Adrenal gland (tissue), 9 donors: ENCODE measurements at regions not wholly inside any gene's neighbourhood (a gene's known extent, or its start where the extent isn't known, plus 50 kb on each side); places are given as distances from the start of the nearest gene placed in this dataset.

Source experiments
- DNase-seq, 7 donors: peaks; one replicate each; pipeline ENCODE4 v3.0.0-alpha.2; 2019 to 2020
- H3K27ac ChIP-seq, 5 donors: fragments of 200-600 bp; sonication (generic) in 4 of 5; 1 replicate in 3 of 5; 2 replicates in 2 of 5; pipeline versions ENCODE4 v1.5.1 to v1.8.0; 2016 to 2020; ENCODE audit warnings: mild to moderate bottlenecking in 1 of 5
- H3K27me3 ChIP-seq: fragments of 200-600 bp; 2 replicates; pipeline ENCODE4 v1.8.0; 2021
- H3K36me3 ChIP-seq, 2 donors: fragments of 200-600 bp; replicated peaks in 1 of 2; 1 replicate in 1 of 2; 2 replicates in 1 of 2; pipeline versions ENCODE4 v1.5.1 to v1.8.0; 2018 to 2022
- H3K4me1 ChIP-seq, 2 donors: fragments of 200-600 bp; replicated peaks in 1 of 2; 1 replicate in 1 of 2; 2 replicates in 1 of 2; pipeline versions ENCODE4 v1.5.1 to v1.8.0; 2018 to 2021
- H3K4me3 ChIP-seq, 4 donors: fragments of 200-600 bp; sonication (generic) in 3 of 4; one replicate each; pipeline ENCODE4 v1.5.1; 2016 to 2018
- H3K9me3 ChIP-seq, 3 donors: fragments of 200-600 bp; sonication (generic) in 1 of 3; replicated peaks in 1 of 3; 1 replicate in 2 of 3; 2 replicates in 1 of 3; pipeline versions ENCODE4 v1.5.1 to v1.8.0; 2016 to 2021
- POLR2A ChIP-seq, 2 donors: fragments of 450-650 bp; IDR thresholded peaks; one replicate each; pipeline ENCODE4 v1.6.1; 2017; ENCODE audit warnings: antibody characterized with exemption in 2 of 2, mild to moderate bottlenecking in 2 of 2, moderate library complexity in 1 of 2
- WGBS, 4 donors: extraction: QIAGEN DNeasy Blood & Tissue Kit in 2 of 4; methylation state at CpG; one replicate each; pipeline versions ENCODE4 v1.1.5 to v1.1.7; 2013 to 2017; 5-methylcytosine and 5-hydroxymethylcytosine counted together
- intact Hi-C, 2 donors: fragments of 100-400 bp; cut with DNase I; formaldehyde crosslinking; loops; one replicate each; pipeline versions ENCODE4 v1.14.1 to v1.15.0; 2022 to 2023
- TF ChIP-seq, protein P1 (sequence below), 6 experiments: fragments of 450-650 bp in 4 of 6; fragments of 200-600 bp in 2 of 6; sonication (generic) in 1 of 6; IDR thresholded peaks; 1 replicate in 5 of 6; 2 replicates in 1 of 6; pipeline versions ENCODE4 v1.5.1 to v1.8.0; 2016 to 2021; ENCODE audit warnings: antibody characterized with exemption in 6 of 6, mild to moderate bottlenecking in 2 of 6, moderate library complexity in 1 of 6
- donor health status: healthy with polysubstance abuse.
- donor health status: Bipolar disorder and iron deficiency.
- donor health status: DM: yes; HTN: yes; CAD: no.
- donor health status: DM: no; HTN: no; CAD: no.
- donor health status: DM: no; HTN: no; CAD: no.

DNA sequence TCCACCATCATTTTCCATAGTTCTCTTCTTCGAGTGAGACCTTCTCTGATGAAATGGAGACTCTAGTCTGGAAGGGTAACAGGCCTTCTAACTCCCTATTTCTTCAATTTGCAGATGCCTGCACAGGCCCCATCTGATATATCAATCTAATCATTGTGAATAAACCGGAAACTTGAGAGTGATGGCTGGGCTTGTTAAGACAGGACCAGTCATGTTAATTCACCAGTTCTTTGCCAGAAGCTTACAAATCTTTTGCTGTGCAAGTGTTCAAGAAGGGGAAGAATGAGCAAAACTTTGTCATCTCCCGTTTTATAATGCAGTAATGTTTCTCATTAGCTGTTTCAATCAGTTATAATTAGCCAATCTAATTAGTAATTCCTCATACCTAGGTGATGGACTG is 1561.3 kb upstream of the GOT2 start:
- intact Hi-C loops, result no loop called here
- no peaks in the 10 kb centered on the region for H3K27me3 ChIP-seq
- no peaks in the 10 kb centered on the region for H3K9me3 ChIP-seq
- DNase-seq, result no peak
- H3K4me3 ChIP-seq, result no peak overlapping the region
- H3K27ac ChIP-seq, result no peak overlapping the region
- H3K4me1 ChIP-seq, result no peaks in the 10 kb centered on the region
- TF ChIP-seq, protein P1, sequence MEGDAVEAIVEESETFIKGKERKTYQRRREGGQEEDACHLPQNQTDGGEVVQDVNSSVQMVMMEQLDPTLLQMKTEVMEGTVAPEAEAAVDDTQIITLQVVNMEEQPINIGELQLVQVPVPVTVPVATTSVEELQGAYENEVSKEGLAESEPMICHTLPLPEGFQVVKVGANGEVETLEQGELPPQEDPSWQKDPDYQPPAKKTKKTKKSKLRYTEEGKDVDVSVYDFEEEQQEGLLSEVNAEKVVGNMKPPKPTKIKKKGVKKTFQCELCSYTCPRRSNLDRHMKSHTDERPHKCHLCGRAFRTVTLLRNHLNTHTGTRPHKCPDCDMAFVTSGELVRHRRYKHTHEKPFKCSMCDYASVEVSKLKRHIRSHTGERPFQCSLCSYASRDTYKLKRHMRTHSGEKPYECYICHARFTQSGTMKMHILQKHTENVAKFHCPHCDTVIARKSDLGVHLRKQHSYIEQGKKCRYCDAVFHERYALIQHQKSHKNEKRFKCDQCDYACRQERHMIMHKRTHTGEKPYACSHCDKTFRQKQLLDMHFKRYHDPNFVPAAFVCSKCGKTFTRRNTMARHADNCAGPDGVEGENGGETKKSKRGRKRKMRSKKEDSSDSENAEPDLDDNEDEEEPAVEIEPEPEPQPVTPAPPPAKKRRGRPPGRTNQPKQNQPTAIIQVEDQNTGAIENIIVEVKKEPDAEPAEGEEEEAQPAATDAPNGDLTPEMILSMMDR (IDR thresholded peaks at IDR 0.05), result no peak
- TF ChIP-seq POLR2A (IDR thresholded peaks at IDR 0.05), result no peak
- 65 to 73% (median 67%) methylated on average over 3 of the region's 3 CpGs for WGBS, 4 donors
- H3K36me3 ChIP-seq, result no peaks in the 10 kb centered on the region

DNA sequence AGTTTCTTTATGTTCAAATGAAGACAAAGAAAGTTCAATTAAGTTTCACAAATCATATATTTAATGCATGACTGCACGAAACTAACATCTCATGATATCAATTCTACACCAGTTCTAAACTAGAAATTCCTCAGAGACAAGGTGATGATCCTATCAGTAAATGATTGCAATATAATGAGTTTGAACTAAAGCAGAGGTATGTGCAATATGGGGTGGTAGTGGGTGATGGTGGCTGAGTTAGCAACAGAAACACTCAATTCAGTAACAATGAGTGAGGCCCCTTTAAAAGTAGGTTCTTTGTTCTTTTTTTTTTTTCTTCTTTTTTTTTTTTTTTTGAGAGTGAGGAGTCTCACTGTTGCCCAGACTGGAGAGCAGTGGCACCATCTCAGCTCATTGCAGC is 1551.7 kb upstream of the GOT2 start:
- DNase-seq, result no peak
- H3K27ac ChIP-seq, result no peak overlapping the region
- TF ChIP-seq, protein P1 (IDR thresholded peaks at IDR 0.05), result no peak
- no peak for TF ChIP-seq POLR2A (IDR thresholded peaks at IDR 0.05)
- H3K4me3 ChIP-seq, result no peak overlapping the region
- H3K36me3 ChIP-seq, result no peaks in the 10 kb centered on the region
- WGBS, 4 donors, result 45 to 75% (median 66%) methylated on average over 1 of the region's 1 CpG
- no peaks in the 10 kb centered on the region for H3K27me3 ChIP-seq
- no peaks in the 10 kb centered on the region for H3K9me3 ChIP-seq
- no peaks in the 10 kb centered on the region for H3K4me1 ChIP-seq
- intact Hi-C loops, result no loop called here

DNA sequence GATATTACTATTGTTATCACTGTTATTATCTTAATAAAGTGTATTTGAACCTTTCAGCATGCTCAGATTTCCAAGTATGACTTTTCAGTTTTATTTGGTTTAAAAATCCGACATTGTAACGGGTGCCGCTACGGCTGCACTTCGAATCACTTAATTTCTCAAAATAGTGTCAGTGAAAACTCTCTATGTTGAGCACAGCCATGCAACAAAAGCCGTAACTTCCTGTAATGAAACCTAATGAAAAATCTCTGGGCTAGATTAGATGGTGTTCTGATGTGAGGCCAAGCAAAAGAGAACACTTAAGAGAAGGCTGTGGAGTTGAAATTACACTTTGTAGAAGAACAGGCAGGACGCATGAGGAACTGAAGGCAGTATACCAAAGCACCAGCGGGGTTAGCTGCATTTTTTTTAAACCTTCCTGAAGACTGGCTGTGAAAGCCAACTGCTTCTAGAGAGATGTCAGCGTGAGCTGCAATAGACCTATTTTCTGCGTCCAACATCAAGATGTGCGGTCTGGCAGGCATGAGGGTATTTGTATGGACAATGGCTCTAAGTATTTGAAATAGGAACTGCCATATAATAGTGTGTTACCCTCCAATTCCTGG is 1545.0 kb upstream of the GOT2 start:
- 70 to 87% (median 76%) methylated on average over 11 of the region's 11 CpGs for WGBS, 4 donors

DNA sequence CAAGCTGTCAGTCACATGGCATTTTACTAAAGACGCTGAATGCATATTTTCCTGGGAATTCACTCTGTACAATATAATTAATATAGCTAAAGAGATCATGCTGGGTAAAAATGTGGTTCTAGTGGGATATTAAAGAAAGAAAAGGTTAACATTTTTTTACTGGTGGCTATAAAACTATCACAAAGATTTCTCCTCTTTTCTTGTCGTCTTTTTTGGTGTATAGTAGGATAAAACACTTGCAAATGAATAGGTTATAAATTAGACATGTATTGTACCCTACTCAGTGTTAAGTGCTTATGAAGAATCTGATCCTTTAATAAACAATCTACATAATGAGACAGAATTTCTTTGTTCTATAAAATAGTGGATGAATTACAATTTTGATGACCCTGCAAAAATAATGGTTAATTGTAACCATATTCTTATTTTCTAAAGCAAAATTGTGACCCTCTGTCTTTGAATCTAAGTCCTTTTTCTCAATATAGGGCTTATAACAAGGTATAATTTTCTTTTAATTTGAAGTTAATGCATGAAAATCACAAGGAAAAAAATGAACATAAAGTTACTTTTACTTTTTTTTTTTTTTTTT is 1540.4 kb upstream of the GOT2 start:
- no peaks in the 10 kb centered on the region for H3K9me3 ChIP-seq
- no peaks in the 10 kb centered on the region for H3K36me3 ChIP-seq
- H3K27ac ChIP-seq, result no peak overlapping the region
- DNase-seq, result no peak
- H3K4me1 ChIP-seq, result no peaks in the 10 kb centered on the region
- 65 to 79% (median 71%) methylated on average over 2 of the region's 2 CpGs for WGBS, 4 donors
- H3K4me3 ChIP-seq, result no peak overlapping the region
- intact Hi-C loops, result no loop called here
- H3K27me3 ChIP-seq, result no peaks in the 10 kb centered on the region
- TF ChIP-seq POLR2A (IDR thresholded peaks at IDR 0.05), result no peak
- TF ChIP-seq, protein P1 (IDR thresholded peaks at IDR 0.05), result no peak

More for the DNA sequence above, 1545.0 kb upstream of the GOT2 start:
- no peak for TF ChIP-seq POLR2A (IDR thresholded peaks at IDR 0.05)
- TF ChIP-seq, protein P1 (IDR thresholded peaks at IDR 0.05), result no peak
- Histone ChIP-seq H3K27ac (no peak overlapping the region), H3K9me3 (no peaks in the 10 kb centered on the region), H3K4me1 (no peaks in the 10 kb centered on the region), H3K36me3 (no peaks in the 10 kb centered on the region), H3K4me3 (no peak overlapping the region), H3K27me3 (no peaks in the 10 kb centered on the region)
- intact Hi-C loops, result no loop called here
- no peak for DNase-seq
